GM19351 (cell line): ENCODE measurements at regions not wholly inside any gene's neighbourhood (a gene's known extent, or its start where the extent isn't known, plus 50 kb on each side); places are given as distances from the start of the nearest gene placed in this dataset.
"Not testable (repeated sequence)": the region's sequence is repeated elsewhere in the genome, so short reads cannot be mapped to it uniquely, and the experiment has no call there.

Experiments used
- ATAC-seq: cut with Tn5 transposase; IDR thresholded peaks from one replicate; pipeline ENCODE4 v1.9.1; 2021; ENCODE audit warnings: mild to moderate bottlenecking, moderate library complexity; ENCODE audit not compliant: unreplicated experiment

GRCh38 chr14:55843718-55844403 is 263.9 kb downstream of the KTN1 start:
- no peak for ATAC-seq

GRCh38 chr14:55845963-55846825 is 266.2 kb downstream of the KTN1 start:
- ATAC-seq: no peak

DNA sequence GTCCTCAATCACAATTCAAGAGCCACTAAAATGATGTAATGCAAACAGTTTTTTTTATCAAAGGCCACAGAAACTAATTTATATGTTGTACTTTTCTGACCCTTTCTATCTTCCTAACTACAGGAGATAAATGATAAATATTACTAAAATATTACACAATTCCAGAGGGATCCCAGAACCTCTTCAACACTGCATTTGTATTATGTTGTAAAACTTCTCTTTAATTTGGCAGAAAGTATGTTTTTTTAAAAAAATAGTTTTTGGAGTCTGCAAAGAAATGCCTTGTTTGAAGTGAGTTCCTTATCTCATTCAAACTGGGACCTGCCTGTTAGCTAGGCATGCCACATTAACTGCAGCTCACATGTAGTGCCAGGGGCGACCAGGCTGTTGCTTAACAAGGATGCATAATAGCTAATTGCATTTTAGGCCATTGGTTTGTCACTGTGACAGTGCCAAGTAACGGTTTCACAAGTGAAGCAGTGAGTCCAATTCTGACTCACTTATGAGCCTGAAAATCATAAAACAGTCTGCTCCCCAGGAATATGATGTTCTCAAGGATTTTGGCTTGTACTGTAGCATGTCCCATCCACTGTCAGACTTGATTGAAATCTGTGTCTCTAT is 266.9 kb downstream of the KTN1 start:
- no peak for ATAC-seq

DNA sequence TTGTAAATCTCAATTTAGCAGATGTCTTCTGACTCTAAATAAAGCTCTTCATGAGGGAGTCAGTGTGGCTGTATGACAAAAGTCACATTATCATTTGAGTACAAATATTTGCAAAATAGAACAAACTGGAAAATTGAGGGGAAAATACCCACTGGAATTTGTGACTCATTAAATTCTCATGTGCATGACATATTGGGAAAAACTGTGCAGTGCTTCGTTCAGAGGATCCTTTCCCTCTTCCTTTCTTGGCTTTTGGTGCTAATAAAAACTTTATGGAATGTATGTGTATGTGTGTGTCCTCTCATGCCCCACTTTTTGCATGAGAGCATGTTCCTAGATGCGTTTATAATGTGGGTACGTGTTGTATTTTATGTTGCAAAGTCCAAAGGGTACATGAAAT is 267.8 kb downstream of the KTN1 start:
- ATAC-seq: no peak

GRCh38 chr14:55848964-55849363 is 269.0 kb downstream of the KTN1 start:
- no peak for ATAC-seq

- no peak for ATAC-seq
These were observed 268.4 kb upstream of the PELI2 start for GRCh38 chr14:55849833-55850232.

DNA sequence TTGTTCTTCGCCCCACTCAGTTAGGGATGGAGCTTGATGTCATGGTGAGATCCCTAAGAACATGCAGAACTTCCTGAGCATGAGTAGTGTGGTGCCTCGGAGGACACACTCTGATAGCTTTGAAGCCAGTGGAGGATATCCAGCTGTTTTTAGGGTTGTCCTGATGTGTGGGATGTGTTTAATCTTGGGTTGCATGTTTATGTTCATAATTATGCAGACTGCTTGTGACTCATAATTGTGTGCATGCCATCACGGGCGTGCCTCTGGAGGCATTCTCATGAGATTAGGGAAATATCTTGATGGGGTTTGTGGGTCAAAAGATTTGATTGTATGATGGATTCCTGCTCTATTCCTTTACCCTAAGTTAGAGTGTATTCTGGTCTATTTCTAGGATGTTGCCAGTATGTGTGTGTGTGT is 267.4 kb upstream of the PELI2 start:
- ATAC-seq: no peak

- ATAC-seq: no peak
These were observed 266.9 kb upstream of the PELI2 start for GRCh38 chr14:55851301-55851700.

DNA sequence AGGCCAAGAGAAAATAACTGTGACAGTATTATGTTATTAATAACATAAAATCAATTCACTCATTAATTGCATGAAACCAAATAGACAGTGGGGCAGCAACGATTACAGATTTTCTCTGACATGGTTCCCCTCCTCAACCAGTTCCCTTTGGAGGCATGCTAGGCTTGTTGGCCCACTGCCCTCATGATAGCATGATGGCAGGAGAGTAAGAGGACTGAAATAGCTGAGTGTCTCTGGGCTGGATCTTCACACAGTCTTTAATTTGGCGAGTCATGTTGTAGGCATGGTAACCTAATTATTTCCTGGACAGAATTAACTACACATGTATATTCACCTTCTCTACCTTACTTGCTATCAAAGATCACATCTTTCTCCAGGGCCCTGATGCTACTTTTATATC is 266.2 kb upstream of the PELI2 start:
- no peak for ATAC-seq

GRCh38 chr14:55855751-55856150 is 262.5 kb upstream of the PELI2 start:
- ATAC-seq: no peak

DNA sequence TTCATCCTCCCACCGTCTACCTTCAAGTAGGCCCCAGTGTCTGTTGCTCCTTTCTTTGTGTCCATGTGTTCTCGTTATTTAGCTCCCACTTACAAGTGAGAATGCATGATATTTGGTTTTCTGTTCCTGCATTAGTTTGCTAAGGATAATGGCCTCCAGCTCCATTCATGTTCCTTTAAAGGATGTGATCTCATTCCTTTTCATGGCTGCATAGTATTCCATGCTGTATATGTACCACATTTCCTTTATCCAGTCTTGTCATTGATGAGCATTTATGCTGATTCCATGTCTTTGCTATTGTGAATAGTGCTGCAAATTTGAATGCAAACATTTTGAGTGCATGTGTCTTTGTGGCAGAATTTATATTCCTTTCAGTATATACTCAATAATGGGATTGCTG is 259.6 kb upstream of the PELI2 start:
- ATAC-seq: no peak

GRCh38 chr14:55861561-55861960 is 256.6 kb upstream of the PELI2 start:
- not testable (repeated sequence) for ATAC-seq

GRCh38 chr14:55864890-55865655 is 253.1 kb upstream of the PELI2 start:
- no peak for ATAC-seq

- no peak for ATAC-seq
These were observed 250.9 kb upstream of the PELI2 start for GRCh38 chr14:55867311-55867710.

DNA sequence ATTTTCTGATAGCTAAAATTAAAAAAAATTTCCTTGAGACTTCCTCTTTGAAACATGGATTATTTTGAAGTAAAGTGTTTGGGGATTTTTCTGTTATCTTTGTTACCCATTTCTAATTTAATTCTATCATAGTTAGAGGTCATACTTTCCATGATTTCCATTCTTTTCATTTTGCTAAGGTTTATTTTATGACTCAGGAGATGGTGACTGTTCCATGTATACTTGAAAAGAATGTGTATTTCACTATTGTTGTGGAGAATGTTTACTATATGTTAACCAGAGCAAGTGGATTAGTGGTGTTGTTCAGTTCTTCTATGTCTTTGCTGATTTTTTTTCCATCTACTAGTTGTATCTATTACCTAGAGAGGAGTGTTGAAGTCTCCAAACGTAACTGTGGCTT is 250.5 kb upstream of the PELI2 start:
- ATAC-seq: no peak

GRCh38 chr14:55869397-55870049 is 248.7 kb upstream of the PELI2 start:
- ATAC-seq: no peak

- ATAC-seq: no peak
These were observed 245.0 kb upstream of the PELI2 start for GRCh38 chr14:55873169-55873568.

GRCh38 chr14:55874785-55875184 is 243.4 kb upstream of the PELI2 start:
- ATAC-seq: no peak

DNA sequence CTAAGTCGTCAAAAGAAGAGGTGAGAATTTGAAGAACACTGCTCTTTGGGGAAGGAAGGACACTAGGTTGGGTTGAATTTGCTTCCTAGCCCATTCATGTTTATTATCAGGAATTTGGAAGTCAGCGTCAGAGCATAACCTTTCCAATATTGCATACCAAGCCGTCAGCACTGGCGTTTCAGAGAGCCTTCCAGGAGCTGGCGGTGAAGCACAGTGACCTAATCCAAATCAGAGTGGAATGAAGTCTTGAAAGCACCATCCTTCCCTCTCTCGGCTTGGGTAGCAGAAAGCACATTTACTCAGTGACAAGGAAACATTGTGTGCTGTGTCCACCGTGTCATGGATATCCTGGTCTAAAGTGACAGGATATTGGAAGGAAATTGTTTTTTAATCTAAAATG is 240.3 kb upstream of the PELI2 start:
- no peak for ATAC-seq

DNA sequence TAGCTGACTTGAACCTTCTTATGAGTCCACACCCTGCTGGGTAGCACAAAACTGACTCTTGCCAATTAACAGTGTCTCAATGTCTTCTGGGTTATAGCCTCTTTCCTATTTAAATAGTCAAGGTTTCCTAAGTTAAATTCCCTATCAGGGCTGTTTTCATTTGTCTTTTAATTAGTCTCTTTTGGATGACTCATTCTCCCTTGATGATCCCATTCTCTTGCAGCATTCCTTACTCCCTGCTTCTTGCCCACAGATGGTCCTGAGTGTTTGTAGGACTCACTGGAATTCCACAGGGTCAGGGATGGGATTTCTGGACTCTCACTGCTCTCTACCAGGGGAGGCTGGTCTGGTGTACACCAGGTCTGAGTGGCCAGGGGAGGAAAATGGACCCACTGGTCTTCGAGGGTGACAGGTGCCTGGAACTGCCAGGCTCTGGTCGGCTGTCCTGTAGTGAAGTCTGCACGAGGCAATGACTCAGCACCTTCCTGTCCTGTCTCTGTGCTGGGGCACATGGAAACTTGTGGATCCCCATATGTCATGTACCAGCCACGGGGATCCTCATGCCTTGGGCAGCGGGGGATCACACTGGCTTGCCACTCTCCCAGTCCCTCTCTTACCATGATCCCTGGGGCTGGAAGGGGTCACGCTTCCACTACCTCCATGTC is 236.5 kb upstream of the PELI2 start:
- no peak for ATAC-seq
